ENCODE measurements at regions not wholly inside any gene's neighbourhood (a gene's known extent, or its start where the extent isn't known, plus 50 kb on each side); places are given as distances from the start of the nearest gene placed in this dataset.

GRCh38 chr2:234671716-234672115, 174.8 kb upstream of the ARL4C start:
- no peak for TF ChIP-seq CTCF (IDR thresholded peaks at IDR 0.05)
- TF ChIP-seq POLR2A (IDR thresholded peaks at IDR 0.05) = no peak
- TF ChIP-seq EP300 (IDR thresholded peaks at IDR 0.05) = no peak

All from tibial nerve (tissue), 4 donors.